Fibroblast of mammary gland (primary cell): ENCODE measurements at regions not wholly inside any gene's neighbourhood (a gene's known extent, or its start where the extent isn't known, plus 50 kb on each side); places are given as distances from the start of the nearest gene placed in this dataset.

Source experiments
- DNase-seq: peaks from one replicate; pipeline ENCODE4 v3.0.0-alpha.2; 2010; ENCODE audit warnings: low read depth
- H3K4me3 ChIP-seq: 2 replicates; pipeline ENCODE4 v1.5.1; 2011; ENCODE audit warnings: low read depth, mild to moderate bottlenecking, low read length, moderate library complexity; ENCODE audit not compliant: control insufficient read depth
- TF ChIP-seq, protein P1 (sequence below): conservative IDR thresholded peaks from 2 replicates; pipeline ENCODE4 v1.5.1; 2011; ENCODE audit warnings: low read depth, low read length, inconsistent platforms; ENCODE audit not compliant: control insufficient read depth, insufficient read depth

DNA sequence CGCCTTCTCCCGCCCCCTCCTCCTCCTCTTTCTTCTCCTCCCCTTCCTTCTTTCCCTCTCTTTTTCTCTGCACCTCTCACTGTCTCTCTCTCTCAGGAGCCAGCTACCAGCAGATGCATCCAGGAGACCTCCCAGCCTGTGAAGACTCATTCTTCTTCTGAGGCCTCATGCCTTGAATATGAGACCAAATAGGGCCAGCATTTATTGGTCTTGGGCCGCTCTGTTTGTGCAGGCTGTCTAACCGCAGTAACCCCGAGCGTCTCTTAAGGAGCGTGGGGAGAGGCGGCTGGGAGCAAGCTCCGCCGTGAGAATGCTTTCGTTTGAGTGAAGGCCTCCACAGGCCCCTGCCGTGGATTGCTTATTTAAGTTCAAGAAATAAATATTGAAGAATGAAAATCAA is 167.0 kb downstream of the NUFIP1 start:
- no peak overlapping the region for H3K4me3 ChIP-seq
- no peak for DNase-seq
- TF ChIP-seq, protein P1, sequence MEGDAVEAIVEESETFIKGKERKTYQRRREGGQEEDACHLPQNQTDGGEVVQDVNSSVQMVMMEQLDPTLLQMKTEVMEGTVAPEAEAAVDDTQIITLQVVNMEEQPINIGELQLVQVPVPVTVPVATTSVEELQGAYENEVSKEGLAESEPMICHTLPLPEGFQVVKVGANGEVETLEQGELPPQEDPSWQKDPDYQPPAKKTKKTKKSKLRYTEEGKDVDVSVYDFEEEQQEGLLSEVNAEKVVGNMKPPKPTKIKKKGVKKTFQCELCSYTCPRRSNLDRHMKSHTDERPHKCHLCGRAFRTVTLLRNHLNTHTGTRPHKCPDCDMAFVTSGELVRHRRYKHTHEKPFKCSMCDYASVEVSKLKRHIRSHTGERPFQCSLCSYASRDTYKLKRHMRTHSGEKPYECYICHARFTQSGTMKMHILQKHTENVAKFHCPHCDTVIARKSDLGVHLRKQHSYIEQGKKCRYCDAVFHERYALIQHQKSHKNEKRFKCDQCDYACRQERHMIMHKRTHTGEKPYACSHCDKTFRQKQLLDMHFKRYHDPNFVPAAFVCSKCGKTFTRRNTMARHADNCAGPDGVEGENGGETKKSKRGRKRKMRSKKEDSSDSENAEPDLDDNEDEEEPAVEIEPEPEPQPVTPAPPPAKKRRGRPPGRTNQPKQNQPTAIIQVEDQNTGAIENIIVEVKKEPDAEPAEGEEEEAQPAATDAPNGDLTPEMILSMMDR: no peak

DNA sequence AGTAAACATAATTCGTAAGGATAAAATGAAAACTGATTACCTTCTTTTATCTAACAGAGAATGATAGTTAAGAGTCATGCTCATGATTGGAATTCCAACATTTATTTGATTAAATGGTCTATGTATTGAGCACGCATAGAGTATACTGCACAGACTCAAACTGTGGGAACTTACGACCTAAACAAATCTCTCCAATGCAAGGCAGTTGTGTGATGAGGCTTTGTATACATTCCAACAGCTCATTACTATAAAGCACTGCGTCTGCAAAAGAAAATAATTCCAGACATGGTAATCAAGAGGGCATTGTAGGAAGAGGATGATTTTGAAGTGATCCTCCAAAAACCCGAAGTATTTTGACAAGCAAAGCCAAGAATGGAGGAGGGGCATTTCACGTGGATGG is 169.5 kb downstream of the NUFIP1 start:
- no peak for DNase-seq
- TF ChIP-seq, protein P1: no peak
- H3K4me3 ChIP-seq: no peak overlapping the region

DNA sequence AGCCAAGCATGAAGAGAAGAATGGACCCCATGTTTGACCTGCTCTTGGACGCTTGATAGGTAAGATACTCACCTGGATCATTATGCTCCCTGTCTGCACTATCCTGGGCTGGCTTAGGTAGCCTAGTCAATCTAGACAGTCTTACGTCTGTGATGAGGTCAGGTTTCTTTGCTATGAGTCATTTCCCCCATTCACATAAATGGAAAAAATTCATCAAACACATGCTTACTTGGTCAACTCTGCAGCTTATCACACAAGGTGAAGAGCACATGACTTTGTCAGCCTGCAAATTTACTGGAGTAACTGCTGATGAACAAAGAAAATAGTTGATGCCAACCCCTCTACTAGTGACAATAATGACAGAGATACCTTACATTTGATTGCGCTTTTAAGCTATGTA is 170.0 kb downstream of the NUFIP1 start:
- peak; percentile 82 for DNase-seq
- no peak overlapping the region for H3K4me3 ChIP-seq
- TF ChIP-seq, protein P1: no peak

DNA sequence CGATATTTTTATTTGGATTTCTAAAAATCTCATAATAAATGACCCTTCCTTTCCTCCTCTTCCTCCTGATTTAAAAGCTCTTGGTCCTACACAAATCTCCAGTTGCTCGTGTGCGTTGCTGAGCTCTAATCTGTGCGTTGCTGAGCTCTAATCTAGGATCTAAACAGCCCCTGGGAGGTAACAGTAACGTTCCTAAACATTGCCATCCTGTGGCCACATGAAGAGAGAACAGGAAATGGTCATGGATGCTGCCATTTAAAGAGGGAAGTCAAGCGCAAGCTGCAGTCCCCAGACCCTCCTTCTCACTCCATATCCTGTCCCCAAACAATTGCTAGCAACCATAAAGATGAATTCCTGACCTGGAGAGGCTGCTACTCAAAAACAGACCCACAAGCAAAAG is 170.8 kb downstream of the NUFIP1 start:
- TF ChIP-seq, protein P1: peak; percentile 34
- H3K4me3 ChIP-seq: no peak overlapping the region
- DNase-seq: peak; percentile 33

DNA sequence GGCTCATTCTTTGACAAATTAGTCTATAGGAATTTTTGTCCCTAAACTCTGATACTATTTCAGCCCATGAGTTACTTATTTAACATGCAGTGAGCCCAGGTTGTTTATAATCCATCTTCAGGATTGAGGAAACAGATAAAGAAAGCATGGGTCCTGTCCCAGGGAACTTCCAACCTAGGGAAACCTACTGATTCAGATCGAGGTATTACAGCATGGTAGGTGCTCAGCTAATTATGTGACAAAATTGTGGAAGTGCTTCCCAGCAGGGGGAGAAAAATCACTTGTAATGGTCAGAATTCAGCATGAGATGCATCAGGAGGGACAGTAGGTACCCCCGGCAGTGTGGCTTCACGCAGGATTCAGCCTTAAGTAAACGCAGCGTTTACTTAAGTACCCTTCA is 171.3 kb downstream of the NUFIP1 start:
- TF ChIP-seq, protein P1: no peak
- H3K4me3 ChIP-seq: no peak overlapping the region
- DNase-seq: no peak

DNA sequence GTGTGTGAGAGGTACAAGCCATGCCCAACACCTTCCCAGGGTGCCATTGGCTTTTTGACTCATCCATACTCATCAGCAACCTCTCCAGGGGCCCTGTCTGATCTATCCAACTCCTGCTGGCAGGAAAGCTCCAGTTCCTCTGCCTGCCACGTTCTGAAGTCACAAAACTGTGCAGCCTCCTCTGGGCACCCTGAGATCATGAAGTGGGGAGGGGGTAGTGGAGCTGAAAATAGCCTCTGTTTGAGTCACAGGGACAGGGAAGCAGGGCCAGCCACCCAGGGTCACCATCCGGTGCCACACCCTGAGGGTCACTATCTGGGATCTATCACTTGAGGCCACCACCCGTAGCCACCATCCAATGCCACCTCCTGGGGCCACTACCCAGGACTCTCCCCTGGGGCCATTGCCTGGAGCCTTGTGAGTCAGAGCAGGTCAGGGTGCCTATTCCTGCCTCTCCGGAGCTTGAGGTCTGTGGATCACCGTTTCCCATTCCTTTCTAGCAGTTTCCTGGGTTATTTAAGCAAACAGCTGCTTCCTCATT is 172.1 kb downstream of the NUFIP1 start:
- no peak overlapping the region for H3K4me3 ChIP-seq
- TF ChIP-seq, protein P1: no peak
- DNase-seq: peak; percentile 62

DNA sequence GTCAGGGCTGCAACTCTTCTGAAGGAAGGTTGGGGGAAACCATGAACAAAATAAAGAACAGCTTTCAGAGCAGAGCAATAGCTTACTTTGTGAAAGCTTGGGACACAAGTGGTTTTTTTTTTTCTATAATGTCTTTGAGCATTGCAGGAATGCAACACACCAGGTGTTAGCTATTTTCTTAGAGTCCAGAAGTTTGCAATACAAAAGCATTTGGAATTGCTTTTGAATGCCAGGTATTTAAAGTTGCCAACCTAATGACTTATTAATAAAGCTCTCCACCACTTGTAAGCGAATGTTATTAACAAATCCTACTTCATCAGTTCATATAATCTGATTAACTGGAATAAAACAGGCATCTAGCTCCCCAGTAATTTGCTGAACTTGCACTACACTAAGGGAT is 172.6 kb downstream of the NUFIP1 start:
- TF ChIP-seq, protein P1: no peak
- no peak overlapping the region for H3K4me3 ChIP-seq
- DNase-seq: no peak
